HG02798 (cell line): ENCODE measurements at regions not wholly inside any gene's neighbourhood (a gene's known extent, or its start where the extent isn't known, plus 50 kb on each side); places are given as distances from the start of the nearest gene placed in this dataset.

Source experiments
- ATAC-seq: cut with Tn5 transposase; IDR thresholded peaks from one replicate; pipeline ENCODE4 v1.9.1; 2021; ENCODE audit warnings: mild to moderate bottlenecking; ENCODE audit not compliant: unreplicated experiment, poor library complexity

DNA sequence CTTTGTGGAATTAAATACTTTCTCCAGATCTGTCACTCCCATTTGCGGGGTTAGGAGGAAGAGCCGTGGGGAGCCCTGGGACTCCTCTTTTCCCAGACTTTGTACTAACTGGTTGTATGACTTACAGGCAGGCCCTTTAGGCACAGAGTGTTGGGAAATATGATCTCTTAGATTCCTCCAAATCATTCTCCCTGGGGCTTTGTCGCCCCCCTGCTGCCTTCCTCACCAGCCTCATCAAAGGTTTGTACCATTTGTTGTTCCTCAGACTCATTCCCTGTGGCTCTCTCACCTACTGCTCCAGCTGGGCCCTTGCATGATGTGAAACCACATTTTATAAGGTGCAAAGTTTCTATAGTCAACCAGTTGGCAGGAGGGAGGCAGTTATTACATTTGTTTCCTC, 56.4 kb downstream of the CRYGS start:
- ATAC-seq = no peak

DNA sequence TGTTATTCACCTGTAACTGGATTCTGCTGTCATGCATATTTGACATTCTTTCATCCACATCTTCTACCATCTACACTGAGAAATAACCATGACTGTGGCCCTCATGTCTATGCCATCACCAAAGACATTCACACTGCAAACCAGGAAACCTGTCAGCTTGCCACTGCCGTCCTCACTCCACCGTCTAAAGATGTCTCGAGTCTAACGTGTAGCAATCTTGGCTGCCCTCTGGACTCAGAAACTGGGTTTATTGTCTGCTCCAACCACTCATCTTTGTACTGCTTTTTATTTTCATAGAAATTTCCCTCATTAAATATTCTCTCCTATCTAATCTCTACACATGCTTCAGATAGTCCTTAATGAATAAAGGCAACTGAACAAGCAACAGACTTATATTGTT, 57.1 kb downstream of the CRYGS start:
- ATAC-seq = no peak

DNA sequence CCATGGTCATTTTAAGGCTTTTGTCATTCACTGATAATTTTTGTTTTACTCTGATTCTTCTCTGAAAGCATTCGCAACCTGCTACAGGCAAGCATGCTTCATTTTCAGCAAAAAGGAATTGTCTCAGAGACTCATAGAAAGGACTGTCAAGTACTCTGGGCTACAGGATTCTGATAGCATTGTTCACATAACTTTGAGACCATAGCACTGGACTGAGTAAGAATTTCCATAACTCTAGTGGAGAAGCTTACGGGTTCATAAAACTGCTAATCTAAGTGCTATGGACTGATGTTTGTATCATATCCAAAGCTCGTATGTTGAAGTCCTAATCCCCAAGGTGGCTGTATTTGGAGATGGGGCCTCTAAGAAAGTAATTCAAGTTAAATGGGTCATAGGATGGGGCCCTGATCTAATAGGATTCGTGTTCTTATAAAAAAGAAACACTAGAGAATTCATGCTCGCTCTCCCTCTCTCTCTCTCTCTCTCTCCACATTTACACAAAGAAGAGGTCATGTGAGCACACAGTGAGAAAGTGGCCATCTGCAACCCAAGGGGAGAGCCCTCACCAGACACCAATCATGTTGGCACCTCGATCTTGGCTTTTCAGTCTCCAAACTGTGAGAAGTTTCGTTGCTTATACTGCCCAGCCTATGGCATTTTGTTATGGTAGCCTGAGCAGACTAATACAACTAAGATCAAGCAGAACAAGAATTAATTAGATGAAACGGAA, 60.4 kb downstream of the CRYGS start:
- no peak for ATAC-seq

DNA sequence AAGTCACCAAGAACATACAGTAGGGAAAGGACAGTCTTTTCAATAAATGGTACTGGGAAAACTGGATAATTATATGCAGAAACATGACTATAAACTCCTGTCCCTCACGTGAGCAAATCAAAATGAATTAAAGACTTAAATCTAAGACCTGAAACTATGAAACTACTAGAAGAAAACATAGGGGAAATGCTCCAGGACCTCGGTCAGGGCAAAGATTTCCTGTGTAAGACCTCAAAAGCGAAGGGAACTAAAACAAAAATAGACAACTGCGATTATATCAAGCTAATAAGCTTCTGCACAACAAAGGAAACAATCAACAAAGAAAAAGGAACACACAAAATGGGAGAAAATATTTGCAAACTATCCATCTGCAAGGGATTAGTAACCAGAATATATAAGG, 62.7 kb downstream of the CRYGS start:
- ATAC-seq = no peak

DNA sequence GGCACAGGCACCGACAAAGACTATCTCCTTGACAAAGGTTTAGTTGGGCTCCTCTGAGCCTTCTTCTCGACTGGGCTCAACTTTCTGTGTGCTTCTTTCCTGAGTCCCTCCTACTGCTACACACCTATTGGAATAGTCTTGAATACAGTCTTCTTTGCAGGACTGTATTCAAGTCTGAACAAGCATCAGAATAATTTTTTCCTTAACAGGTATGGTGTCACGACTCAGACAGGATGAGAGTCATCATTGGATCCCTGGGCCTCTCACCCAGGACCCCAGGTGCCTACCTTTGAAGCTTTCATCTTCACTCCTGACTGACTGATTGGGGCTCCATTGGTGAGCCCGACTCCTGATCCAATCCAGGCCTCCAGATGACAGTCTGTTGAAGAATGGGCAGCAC, 66.3 kb downstream of the CRYGS start:
- no peak for ATAC-seq

DNA sequence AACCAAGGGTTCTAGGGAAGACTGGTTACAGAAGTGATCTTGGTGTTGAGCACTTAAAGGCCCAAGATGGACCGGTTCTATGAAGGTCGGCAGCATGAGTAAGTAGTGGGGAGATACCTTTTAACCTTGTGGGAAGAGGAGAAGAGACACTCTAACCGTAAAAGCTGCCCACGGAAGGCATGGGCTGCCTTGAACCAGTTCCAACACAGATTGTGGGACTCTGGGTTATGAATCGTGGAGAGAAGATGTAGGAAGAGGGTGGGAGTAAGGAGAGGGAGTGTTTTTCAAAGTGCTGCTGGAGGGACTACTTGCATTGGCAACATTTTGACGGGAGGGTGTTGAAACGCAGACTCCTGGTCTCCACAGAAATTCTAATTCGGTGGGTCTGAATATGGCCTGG, 67.1 kb downstream of the CRYGS start:
- no peak for ATAC-seq

DNA sequence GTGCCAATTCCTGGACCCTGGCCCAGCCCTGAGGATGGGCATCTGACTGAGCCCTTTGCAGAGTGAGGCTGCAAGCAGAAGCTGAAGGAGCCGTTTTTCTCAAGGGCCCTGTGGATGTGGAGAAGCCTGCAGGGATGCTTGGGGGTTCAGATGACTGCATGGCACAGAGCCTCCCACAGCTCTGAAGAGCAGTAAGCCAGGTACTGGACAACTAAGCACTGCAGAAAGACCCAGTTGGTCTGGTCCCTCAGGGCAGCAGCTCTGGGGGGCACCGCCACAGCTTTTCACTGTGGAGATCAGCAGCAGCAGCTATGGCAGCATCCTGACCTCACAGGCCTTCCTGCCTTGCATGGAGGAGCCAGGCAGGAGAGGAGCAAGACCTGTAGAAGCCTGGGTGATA, 67.6 kb downstream of the CRYGS start:
- peak; percentile 20 for ATAC-seq

DNA sequence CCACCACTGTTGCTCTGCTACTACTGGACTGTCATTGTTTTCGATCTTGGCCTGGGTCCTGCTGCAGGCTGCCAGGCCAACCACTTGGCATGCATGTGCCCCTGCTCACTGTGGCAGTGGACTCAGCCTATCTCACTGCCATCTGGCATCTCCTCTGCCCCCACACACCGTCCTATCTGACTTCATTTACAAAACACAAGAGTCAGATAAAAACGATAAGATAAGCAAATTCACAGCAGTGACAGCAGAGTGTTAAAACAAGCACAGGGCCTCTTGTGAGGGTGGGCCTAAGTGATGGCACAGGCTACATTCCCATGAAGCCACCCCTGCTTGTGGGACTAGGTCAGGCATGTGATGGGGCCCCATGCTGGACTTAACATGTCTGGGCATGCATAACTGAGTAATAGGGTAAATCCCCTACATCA, 68.1 kb downstream of the CRYGS start:
- ATAC-seq = peak; percentile 46

DNA sequence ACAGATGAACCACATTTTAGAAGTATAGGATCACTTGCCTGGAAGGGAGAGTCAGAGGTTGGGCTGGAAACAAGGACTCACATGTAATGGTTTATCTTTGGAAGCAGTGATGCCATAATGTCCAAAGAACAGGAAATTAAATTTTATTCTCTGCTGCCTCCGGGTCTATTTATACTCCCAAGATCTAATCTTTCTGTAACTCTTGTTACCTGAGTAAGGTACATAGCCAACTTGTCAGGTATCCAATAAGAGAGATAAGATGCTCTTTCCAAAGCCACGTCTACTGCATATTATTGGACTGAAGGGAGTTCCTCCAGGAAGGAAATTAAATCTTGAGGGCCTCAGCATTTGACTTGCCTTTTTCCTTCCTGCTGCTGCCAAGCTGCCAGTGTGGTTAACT, 71.0 kb downstream of the CRYGS start:
- no peak for ATAC-seq

DNA sequence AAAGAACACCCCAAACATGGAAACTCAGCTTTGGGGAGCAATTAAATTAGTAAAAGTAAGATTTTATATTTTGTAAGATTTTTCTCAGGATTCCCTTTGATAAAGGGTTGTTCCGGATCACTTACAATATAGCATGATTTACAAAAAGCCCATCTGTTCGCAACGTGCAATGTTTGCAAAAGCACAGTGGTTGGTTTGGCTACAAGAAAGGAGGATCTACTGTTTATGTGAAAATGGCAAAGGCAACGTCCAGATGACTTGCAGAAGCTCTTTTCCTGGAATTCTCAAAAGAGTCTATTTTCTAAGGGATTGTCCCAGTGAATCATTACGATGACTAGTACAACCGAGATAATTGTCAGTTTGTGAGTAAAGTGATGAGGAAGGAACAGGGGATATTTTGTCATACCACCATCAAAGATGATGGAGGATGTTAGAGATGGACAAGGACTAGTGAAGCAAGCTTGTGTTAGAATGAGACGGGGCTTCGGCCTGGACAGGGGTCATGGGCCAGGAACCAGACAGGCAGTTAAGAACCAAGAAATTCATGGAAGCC, 71.6 kb downstream of the CRYGS start:
- ATAC-seq = no peak

DNA sequence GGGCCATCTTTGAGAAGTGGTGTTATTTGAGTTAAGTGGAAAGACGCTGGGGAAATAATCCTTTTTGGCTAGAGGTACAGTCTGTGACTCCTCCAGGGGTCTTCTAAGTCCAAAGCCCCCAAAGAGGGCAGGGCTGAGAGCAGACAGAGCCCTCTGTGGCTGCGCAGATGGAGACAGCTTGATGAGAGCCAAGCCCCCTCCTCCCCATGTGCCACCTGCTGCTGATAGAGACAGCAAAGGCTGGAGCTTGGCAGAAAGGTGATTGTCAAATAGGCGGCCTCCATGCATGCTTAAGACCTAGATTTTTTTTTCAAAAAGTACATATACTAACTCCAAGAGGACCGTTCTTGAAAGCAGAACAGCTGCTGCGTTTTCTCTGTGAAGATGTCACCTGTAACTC, 72.4 kb downstream of the CRYGS start:
- no peak for ATAC-seq

DNA sequence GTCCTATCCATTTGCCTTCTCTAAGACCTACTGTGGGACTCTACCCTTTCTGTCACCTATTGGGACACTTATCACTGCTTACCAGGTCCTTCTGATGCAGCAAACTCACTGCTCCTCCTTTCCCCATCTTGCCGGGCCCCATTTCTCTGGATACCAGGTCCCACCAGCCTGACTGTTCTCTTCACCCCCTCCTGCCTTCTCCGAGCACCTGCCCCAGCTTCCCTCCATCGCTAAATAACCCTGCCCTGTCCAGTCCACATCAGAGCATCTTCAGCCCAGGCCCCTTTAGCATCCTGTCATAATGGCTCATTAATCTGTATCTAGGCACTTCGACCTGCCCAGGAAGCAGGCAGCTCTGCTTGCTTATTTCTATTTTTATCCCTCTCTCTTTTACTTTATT, 74.7 kb downstream of the CRYGS start:
- no peak for ATAC-seq

DNA sequence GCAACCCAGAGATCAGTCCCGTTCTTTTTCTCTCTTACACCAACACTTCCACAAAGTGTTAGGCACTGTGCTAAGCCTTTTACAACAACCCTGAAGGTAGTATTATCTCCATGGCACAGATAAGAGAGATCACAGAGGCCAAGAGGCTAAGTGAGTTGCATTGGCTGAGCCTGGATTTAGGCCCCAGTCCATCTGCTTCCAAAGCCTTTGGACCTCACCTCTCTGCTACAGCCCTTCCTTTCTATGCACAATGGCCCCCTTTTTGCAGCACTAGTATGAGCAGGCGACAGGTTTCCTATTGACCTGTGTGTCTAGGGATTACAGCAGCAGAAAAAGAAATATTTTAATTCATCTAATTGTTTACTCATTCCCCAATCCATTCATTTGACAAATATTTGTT, 76.2 kb downstream of the CRYGS start:
- ATAC-seq = no peak

DNA sequence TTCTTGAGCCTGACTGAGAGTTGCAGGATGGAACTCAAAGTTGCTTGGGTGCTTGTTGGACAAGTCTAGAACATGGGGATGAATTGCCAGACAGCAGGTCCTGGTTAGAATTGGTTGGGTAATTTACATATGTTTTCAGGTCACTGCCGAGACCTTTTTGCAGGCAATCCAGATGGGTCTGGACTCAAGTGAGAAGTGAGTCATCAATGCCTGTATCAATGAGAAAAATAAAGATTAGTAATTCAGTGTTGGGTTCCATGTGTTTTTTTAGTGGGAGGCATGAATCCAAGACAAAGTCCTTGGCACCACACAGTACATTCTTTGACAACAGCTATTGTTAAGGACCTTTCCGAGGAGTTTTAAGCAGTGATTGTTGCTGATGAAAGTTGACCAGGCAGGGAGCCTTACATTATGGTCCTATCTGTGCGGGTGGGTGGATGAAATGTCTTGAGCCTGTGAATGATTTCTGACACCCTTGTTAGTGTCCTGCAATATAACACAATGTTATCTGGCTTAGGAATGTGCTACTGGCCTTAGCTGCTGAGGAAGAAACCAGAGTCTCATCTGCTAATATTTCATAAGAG, 77.7 kb downstream of the CRYGS start:
- no peak for ATAC-seq

DNA sequence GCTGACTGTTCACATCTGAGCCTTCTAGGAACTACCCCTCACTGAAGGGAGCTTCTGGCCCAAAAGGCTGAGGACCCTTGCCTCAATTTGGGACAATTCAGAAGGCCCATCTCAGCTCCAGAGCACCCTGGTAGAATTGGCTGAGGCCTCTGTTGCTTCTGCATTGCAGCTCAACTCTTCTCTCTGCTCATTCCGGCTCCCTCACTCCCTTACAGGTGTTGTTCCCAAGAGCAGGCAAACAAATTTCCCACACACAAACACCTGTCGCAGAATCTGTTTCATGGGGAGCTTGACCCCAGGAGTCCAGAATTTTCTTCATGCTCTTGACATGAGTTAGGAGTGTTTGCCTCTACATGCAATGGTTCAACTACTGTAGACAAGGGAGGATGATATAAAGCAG, 78.7 kb downstream of the CRYGS start:
- no peak for ATAC-seq

DNA sequence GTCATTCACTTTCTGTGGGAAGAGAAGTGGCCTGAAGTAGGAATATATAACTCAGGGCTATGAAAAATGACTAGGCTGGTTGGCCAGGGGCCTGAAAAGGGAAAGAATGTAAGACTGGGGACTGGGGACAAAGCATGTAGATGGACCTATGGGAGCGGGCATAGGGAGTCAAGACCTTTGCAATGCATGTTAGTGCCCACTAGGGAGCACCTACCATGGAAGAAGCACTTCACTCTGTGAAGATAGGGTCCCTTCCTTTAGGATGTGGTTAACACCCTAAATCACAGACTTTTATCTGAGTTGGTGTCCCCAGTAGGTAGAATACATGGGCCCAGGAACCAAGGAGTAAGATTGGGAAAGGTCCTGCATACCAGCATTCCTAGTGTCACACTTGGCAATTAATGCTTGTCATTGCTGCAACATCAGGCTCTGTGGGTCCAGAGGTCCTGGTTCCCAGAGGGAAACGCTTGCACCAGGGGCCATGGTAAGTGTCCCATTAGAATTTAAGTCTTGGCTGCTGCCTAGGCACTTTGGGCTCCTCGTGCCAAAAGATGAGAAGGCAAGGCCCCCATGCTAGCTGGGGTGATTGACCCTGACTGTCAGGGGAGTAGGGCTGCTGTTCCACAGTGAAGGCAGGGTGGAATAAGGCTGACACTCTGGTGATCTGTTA, 79.6 kb downstream of the CRYGS start:
- ATAC-seq = no peak

DNA sequence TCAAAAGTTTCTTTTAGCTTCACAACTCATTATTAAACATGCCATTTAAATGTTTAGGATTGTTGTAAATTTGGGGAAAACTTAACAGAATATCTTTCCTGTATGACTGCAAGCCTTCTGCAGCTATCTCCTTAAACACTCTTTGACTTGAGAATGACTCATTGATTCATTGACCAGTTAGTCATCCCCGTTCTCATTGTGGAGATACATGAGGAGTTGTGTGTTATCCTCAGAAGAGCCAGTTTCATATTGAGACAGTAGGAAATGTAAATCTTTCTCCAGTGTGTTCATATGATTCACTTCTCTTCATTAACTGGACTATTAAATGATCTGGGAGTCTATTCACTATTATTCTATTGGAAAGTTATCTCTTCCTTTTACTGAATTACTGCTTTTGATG, 83.0 kb downstream of the CRYGS start:
- ATAC-seq = no peak

DNA sequence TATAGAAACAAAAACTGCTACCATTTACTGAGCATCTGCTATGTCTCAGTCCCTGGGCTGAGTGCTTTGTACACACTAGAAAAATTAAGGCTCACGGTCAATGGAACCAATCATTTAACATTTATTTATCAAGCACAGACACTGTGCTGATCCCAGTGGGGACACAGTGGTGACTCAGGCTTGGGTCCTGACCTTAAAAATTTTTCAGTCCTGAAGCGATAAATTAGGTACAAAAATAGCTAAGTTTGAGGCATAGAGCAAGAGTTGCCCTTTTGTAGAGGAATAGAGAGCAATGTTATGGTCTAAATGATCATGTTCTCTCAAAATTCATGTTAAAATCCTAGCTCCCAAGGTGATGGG, 85.1 kb downstream of the CRYGS start:
- no peak for ATAC-seq

DNA sequence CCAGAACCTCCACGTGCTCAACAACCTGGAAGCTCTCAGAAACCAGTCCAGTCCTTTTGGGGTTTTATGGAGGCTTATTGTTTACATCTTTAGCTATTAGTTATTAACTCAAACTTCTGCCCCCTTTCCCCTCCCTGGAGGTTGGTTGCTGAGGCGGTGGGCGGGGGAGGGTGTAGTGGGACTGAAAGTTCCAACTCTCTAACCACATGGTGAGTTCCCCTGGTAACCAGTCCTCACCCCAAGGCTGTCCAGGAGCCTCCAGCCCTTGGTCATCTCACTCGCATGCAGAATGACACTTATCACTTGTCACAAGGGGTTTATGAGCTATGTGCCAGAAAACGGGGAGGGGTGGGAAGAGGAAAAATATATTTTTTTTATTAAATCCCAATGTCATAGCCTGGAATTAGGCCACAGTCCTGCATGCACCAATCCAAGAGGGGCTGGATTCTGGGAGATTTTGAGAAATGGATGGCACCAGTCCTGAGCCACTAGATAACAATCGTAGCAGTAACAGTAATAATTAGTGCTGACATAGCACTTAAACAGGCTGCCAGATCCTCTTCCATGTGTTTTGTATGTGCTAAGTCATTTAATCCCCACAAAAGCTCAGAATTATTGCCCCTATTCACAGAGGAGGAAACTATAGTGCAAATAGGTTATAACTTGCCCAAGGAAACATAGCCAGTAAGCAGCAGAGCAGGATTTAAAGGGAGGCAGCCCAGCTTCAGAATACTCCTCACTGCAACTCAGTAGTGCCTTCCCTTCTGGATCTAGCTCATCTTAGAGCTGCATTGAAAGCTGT, 85.7 kb downstream of the CRYGS start:
- no peak for ATAC-seq

DNA sequence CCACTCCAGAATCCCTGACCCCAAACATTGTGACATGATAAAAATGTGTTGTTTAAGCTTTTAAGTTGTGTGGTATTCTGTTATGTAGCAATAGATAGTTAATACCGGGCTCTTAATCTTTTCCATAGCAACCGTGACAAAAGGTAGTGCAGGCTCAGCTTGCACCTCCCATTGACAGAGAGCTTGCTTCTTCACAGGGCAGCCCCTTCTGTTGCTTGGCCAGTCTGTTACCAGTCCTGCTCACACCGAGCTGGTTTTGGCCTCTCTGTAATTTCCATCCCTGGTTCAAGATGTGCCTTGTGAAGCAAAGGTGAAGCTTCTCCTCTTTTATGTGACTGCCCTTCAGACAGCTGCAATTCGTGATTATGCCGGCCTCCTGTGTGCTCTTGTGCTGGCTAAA, 86.9 kb downstream of the CRYGS start:
- no peak for ATAC-seq

DNA sequence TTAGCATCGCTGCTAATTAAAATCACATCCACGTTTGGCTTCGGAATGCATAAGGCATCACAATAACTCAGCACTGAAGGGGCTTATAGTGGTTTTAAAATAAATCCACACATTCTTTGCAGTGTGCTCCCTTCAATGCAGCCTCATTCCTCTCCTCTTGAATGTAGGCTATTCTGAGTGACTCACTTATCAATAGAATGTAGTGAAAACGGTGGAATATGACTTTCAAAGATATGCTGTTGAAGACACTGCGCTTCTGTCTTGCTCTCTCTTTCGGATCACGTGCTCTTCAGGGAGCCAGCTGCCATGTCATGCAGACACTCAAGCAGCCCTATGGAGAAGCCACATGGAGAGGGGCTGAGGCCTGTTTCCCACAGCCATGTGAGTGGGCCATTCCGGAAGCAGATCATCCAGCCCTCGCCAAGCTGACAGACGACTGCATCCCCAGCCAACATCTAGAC, 87.4 kb downstream of the CRYGS start:
- no peak for ATAC-seq
